ENCODE measurements at regions not wholly inside any gene's neighbourhood (a gene's known extent, or its start where the extent isn't known, plus 50 kb on each side); places are given as distances from the start of the nearest gene placed in this dataset.

DNA sequence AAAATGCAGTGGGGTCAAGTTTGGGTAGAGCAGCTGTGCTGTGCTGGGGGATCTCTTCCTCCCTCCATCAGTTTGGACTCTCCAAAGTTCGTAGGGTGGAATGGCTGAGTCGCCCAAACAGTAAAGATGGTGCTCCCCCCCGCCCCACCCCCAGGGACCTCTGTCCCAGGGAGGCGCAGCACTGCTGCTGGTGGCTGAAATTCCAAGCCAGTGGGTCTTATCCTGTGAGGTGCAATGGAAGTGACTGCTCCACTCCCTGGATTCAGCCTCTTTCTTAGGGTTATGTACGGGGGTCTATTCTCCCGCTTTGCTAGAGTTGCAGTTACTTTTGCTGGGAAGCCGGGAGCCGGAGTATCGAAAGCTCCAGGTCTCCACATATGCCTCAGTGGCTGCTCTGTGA, 97.5 kb upstream of the CTAGE1 start:
- TF ChIP-seq CTCF (conservative IDR thresholded peaks at IDR 0.05; ENCODE audit: low read length): no peak
- TF ChIP-seq EZH2phosphoT487 (IDR thresholded peaks at IDR 0.05; ENCODE audit: borderline replicate concordance): no peak
